Mucosa of descending colon (tissue), 3 donors: ENCODE measurements at regions not wholly inside any gene's neighbourhood (a gene's known extent, or its start where the extent isn't known, plus 50 kb on each side); places are given as distances from the start of the nearest gene placed in this dataset.

Experiments used
- ATAC-seq: fragments of 200-7000 bp; cut with Tn5 transposase; one replicate; pipeline ENCODE4 v1.9.1; 2020; ENCODE audit warnings: mild to moderate bottlenecking, moderate library complexity
- DNase-seq, 3 donors: peaks; one replicate each; pipeline ENCODE4 v3.0.0-alpha.2; 2020
- H3K36me3 ChIP-seq: fragments of 200-600 bp; one replicate; pipeline ENCODE4 v1.8.0; 2021; ENCODE audit warnings: low read depth, mild to moderate bottlenecking
- H3K4me1 ChIP-seq: fragments of 200-600 bp; one replicate; pipeline ENCODE4 v1.8.0; 2021; ENCODE audit warnings: low read depth, mild to moderate bottlenecking
- H3K4me3 ChIP-seq: fragments of 200-600 bp; one replicate; pipeline ENCODE4 v1.8.0; 2021; ENCODE audit warnings: mild to moderate bottlenecking
- H3K9me3 ChIP-seq: fragments of 200-600 bp; one replicate; pipeline ENCODE4 v1.8.0; 2021; ENCODE audit warnings: mild to moderate bottlenecking
- CTCF ChIP-seq: fragments of 200-600 bp; IDR thresholded peaks from one replicate; pipeline ENCODE4 v1.8.0; 2022; ENCODE audit warnings: antibody characterized with exemption, mild to moderate bottlenecking
- intact Hi-C, 2 donors: fragments of 100-400 bp; cut with DNase I in 1 of 2; cut with micrococcal nuclease in 1 of 2; formaldehyde crosslinking; loops; one replicate each; pipeline versions ENCODE4 v1.11.0 to v1.11.1; 2022; cut with DNase I, micrococcal nuclease
- donor health status: DM: no; HTN: no; CAD: no; lungs with moderate emphysema.
- donor health status: DM: no; HTN: no; CAD: no.
- donor health status: DM: no; HTN: yes; CAD: no.

DNA sequence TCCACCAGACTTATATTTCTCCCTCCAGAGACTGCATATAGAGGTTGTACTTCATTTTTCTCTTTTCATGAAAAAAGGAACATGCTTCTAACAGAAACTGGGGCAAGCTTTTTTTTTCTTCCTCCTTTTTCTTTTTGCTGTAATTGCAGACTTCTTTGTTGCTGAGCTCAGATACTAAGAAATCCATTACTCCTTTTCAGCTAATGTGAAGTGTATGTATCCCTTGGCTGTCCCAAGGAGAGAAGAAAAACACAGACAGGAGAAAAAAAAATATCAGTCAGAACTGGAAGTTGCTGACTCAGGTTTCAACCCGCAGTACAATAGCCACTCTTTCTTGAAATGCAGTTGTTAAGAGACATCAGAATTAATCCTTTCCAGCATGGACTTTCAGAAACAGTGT is 1248.4 kb downstream of the LRFN5 start:
- intact Hi-C loops = no loop called here
- TF ChIP-seq CTCF = no peak
- Histone ChIP-seq H3K36me3 (no peaks in the 10 kb centered on the region), H3K9me3 (no peaks in the 10 kb centered on the region), H3K4me1 (no peaks in the 10 kb centered on the region), H3K4me3 (no peak overlapping the region)
- DNase-seq (no peak), ATAC-seq (no peak)

DNA sequence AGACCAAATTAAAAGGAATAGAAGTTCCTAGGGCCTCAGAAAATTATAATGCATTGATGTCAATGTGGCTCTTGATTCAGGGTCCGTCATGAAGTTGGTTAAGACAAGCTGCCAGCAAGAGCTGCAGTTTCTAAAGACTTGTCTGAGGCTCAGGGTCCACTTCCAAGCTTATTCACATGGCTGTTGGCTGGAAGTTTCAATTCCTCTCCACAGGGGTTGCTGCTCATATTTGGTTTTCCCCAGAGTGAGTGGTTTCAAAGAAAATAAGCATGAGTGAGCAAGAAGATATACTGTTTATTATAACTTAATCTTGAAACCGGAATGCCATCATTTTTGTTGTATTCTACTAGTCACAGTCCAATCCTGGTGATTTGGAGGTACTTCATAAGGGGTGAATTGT is 1247.4 kb downstream of the LRFN5 start:
- ATAC-seq = no peak
- Histone ChIP-seq H3K4me3 (no peak overlapping the region), H3K9me3 (no peaks in the 10 kb centered on the region), H3K36me3 (no peaks in the 10 kb centered on the region), H3K4me1 (no peaks in the 10 kb centered on the region)
- no peak for TF ChIP-seq CTCF
- intact Hi-C loops = no loop called here
- peak in 1 of 3 donors; percentile 10 for DNase-seq

- no peak for DNase-seq
- no peaks in the 10 kb centered on the region for H3K9me3 ChIP-seq
- no peak for ATAC-seq
- intact Hi-C loops = no loop called here
- no peak overlapping the region for H3K4me3 ChIP-seq
- no peaks in the 10 kb centered on the region for H3K4me1 ChIP-seq
- no peaks in the 10 kb centered on the region for H3K36me3 ChIP-seq
- TF ChIP-seq CTCF = no peak
These were observed 1242.0 kb downstream of the LRFN5 start for GRCh38 chr14:42848652-42849051.

DNA sequence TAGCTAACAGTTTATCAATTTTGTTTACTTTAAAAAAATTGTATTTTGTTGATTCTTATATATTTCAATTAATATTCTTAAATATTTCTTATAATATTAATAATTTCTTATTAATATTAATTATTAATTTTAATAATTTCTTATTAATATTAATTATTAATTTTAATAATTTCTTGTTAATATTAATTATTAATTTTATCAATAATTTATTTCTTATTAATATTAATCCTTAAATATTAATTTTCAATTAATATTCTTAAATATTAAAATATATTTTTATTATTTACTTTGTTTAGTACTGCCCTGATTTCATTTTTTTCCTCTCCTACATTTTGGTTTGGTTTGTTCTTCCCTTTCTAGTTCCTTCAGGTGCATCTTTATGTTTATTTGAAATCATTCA is 1208.1 kb downstream of the LRFN5 start:
- no peak for TF ChIP-seq CTCF
- no peak for ATAC-seq
- no peaks in the 10 kb centered on the region for H3K9me3 ChIP-seq
- DNase-seq = no peak
- H3K4me3 ChIP-seq = no peak overlapping the region
- intact Hi-C loops = no loop called here
- no peaks in the 10 kb centered on the region for H3K36me3 ChIP-seq
- no peaks in the 10 kb centered on the region for H3K4me1 ChIP-seq

- Histone ChIP-seq H3K36me3 (no peaks in the 10 kb centered on the region), H3K4me3 (no peak overlapping the region), H3K4me1 (no peaks in the 10 kb centered on the region), H3K9me3 (peaks cover 9% of the 10 kb centered on the region)
- no peak for ATAC-seq
- no peak for DNase-seq
- intact Hi-C loops = no loop called here
- no peak for TF ChIP-seq CTCF
These were observed 1200.2 kb downstream of the LRFN5 start for GRCh38 chr14:42806909-42807315.

- Histone ChIP-seq H3K4me1 (no peaks in the 10 kb centered on the region), H3K36me3 (no peaks in the 10 kb centered on the region), H3K4me3 (no peak overlapping the region), H3K9me3 (peaks cover 9% of the 10 kb centered on the region)
- ATAC-seq (no peak), DNase-seq (no peak)
- no peak for TF ChIP-seq CTCF
- intact Hi-C loops = no loop called here
These were observed 1197.5 kb downstream of the LRFN5 start for GRCh38 chr14:42804141-42804540.
